AG04450 (cell line): ENCODE measurements at regions not wholly inside any gene's neighbourhood (a gene's known extent, or its start where the extent isn't known, plus 50 kb on each side); places are given as distances from the start of the nearest gene placed in this dataset.

Source experiments
- CTCF ChIA-PET: fragments of 300-600, 350-600 bp; formaldehyde crosslinking; extraction: SDS; loops from one replicate; lab custom pipeline; 2022; ENCODE audit warnings: antibody characterized with exemption, inconsistent platforms; lab: Charles Lee
- POLR2A ChIA-PET: fragments of 350-600 bp; formaldehyde crosslinking; extraction: SDS; loops from one replicate; lab custom pipeline; 2021; ENCODE audit warnings: antibody characterized with exemption, inconsistent platforms; lab: Yijun Ruan, JAX
- DNase-seq: peaks from one replicate; pipeline ENCODE4 v3.0.0-alpha.2; 2011; ENCODE audit warnings: low read depth, low spot score
- H3K27ac ChIP-seq: one replicate; pipeline ENCODE4 v1.5.1; 2012; ENCODE audit warnings: low read depth, low read length, control low read depth
- H3K27me3 ChIP-seq: one replicate; pipeline ENCODE4 v1.6.0; 2012; ENCODE audit warnings: low read length; ENCODE audit not compliant: control insufficient read depth, insufficient read depth
- H3K4me3 ChIP-seq: 2 replicates; pipeline ENCODE4 v1.5.1; 2011; ENCODE audit warnings: mild to moderate bottlenecking, low read depth, low read length, control low read depth
- H3K9me3 ChIP-seq: 2 replicates; pipeline ENCODE4 v1.5.1; 2012; ENCODE audit warnings: low read length; ENCODE audit not compliant: control insufficient read depth, insufficient read depth
- TF ChIP-seq, protein P1 (sequence below): IDR thresholded peaks from 2 replicates; pipeline ENCODE4 v1.5.1; 2011; ENCODE audit warnings: low read depth, low read length, control low read depth, inconsistent platforms

DNA sequence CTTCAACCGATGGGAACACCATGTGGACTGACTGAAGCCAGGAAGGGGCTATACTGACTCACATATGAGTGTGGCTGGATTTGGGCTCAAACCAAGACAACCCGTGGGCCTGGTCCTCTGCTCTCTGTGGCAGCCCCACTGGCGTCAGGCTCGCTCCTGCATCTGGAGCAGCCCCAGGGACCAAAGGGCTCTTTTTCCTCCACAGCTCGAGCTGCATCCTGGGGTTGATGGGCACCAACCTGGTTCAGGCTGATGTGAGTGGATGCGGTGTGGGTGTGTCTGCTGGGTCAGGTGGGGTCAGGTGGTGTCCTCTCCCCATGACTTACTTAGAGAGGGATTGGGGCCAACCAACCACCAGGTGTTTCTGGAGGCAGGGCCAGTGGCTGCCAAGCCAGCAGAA, 303.0 kb upstream of the AJAP1 start:
- CTCF ChIA-PET: no interaction called here
- Histone ChIP-seq H3K27ac (no peak overlapping the region), H3K27me3 (no peaks in the 10 kb centered on the region), H3K9me3 (peaks cover 69% of the 10 kb centered on the region), H3K4me3 (no peak overlapping the region)
- POLR2A ChIA-PET: no interaction called here
- TF ChIP-seq, protein P1, sequence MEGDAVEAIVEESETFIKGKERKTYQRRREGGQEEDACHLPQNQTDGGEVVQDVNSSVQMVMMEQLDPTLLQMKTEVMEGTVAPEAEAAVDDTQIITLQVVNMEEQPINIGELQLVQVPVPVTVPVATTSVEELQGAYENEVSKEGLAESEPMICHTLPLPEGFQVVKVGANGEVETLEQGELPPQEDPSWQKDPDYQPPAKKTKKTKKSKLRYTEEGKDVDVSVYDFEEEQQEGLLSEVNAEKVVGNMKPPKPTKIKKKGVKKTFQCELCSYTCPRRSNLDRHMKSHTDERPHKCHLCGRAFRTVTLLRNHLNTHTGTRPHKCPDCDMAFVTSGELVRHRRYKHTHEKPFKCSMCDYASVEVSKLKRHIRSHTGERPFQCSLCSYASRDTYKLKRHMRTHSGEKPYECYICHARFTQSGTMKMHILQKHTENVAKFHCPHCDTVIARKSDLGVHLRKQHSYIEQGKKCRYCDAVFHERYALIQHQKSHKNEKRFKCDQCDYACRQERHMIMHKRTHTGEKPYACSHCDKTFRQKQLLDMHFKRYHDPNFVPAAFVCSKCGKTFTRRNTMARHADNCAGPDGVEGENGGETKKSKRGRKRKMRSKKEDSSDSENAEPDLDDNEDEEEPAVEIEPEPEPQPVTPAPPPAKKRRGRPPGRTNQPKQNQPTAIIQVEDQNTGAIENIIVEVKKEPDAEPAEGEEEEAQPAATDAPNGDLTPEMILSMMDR: no peak
- no peak for DNase-seq

DNA sequence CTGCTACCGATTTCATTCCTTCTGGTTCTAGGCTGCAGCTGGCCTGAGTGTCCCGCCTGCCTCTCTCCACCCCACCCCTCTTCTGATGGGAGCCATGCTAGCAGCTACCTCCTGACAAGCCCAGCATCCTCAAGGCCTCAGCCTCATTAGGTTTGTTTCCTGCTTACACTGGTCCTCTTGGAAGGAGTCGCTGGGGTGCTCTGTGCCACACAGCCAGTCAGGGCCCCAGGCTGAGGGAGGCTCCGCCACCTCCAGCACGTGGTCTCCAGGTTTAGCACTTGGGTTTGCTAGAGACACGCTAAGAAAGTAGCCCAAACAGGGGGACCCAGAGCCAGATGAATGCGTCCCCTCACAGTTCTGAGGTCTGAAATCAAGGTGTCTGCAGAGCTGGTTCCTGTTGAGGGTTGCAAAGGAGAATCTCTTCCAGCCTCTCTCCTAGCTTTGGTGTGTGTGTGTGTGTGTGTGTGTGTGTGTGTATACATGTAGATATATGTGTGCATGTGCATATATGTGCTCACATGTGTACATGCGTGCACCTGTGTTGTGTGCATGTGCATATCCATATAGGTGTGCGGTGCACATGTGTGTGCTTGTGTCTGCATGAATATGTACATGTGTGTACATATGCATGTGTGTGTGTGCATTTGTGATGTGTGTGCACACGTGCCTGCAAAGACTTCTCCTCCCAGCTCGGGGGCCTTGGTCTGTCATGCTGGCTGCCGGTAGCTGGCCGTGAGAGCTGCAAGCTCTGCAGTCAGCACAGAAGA, 301.1 kb upstream of the AJAP1 start:
- no peak overlapping the region for H3K4me3 ChIP-seq
- no peak overlapping the region for H3K27ac ChIP-seq
- no peak for DNase-seq
- H3K9me3 ChIP-seq: peaks cover 84% of the 10 kb centered on the region
- CTCF ChIA-PET: no interaction called here
- no peaks in the 10 kb centered on the region for H3K27me3 ChIP-seq
- POLR2A ChIA-PET: no interaction called here
- TF ChIP-seq, protein P1: no peak

DNA sequence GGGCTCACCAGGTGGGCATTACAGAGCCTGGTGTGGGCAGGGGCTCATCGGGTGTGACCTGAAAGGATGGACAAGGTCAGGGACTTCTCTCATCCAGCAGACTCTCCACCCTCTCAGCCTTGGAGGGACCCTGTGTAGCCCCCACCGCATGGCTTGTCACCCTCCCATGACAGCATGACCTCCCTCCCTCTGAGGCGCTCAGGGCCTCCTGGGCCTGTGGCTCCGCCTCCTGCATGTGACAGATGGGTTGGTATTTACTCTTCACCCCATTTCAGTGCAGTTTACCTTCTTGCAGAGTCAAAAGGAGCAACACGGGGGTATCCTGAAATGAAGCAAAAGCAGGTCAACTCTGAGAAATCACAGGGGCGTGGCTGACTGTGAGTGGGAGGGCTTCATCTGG, 298.6 kb upstream of the AJAP1 start:
- Histone ChIP-seq H3K9me3 (peaks cover 91% of the 10 kb centered on the region), H3K27ac (no peak overlapping the region), H3K4me3 (no peak overlapping the region), H3K27me3 (no peaks in the 10 kb centered on the region)
- CTCF ChIA-PET: no interaction called here
- TF ChIP-seq, protein P1: no peak
- no peak for DNase-seq
- POLR2A ChIA-PET: no interaction called here

DNA sequence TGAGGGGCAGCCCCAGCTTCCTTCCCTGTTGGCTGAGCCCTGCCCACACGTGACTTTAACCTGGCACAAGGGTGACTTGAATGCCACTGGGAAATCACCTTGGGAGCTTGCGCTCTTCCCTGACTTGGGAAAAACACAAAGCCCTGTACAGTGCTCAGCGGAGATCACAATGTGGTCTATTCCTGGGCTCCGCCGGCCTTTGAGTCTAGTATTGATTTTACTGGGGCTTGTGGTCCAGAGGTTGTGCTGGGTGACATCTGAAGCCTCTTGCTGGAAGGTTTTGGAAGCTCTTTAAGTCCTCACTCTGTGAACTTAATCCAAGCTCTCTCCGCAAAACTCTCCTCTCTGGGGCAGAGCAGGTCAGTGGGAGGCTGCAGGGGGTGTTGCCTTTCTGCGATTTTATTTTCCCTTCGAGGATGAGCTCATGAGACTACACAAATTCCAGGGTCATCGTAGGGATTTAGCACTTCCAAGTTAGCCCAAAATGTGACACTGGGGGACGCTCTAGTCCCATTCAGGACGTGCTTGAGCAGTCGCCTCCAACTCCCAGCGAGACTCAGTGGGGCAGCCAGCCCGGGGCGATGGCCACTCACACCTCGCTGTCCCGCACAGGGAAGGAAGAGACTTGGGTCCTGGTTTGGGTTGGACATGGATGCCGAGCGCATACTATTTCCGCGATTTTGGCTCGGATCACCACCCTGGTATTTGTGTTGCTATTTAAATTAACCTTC, 291.9 kb upstream of the AJAP1 start:
- H3K9me3 ChIP-seq: peaks cover 82% of the 10 kb centered on the region
- no peak overlapping the region for H3K27ac ChIP-seq
- POLR2A ChIA-PET: no interaction called here
- TF ChIP-seq, protein P1: no peak
- no peaks in the 10 kb centered on the region for H3K27me3 ChIP-seq
- H3K4me3 ChIP-seq: no peak overlapping the region
- CTCF ChIA-PET: no interaction called here
- DNase-seq: no peak

DNA sequence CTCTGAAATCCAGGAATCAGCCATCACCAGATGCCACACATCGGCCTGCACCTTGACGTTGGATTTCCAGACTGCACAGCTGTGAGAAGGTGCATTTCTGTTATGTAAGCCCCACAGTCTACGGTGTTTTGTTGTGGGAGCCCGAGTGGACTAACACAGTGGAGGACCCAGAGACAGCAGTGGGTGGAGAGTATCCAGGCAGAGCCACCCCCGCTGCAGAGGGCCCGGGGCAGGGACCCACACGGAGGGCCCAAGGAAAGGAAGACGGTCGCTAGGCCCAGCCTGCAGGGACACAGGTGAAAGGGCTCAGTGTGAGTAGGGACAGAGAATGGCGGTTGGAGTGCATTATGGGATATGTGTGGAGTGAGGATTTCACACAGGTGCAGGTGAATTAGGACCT, 288.3 kb upstream of the AJAP1 start:
- H3K27ac ChIP-seq: no peak overlapping the region
- POLR2A ChIA-PET: no interaction called here
- no peak overlapping the region for H3K4me3 ChIP-seq
- H3K9me3 ChIP-seq: peaks cover 59% of the 10 kb centered on the region
- no peaks in the 10 kb centered on the region for H3K27me3 ChIP-seq
- TF ChIP-seq, protein P1: no peak
- DNase-seq: no peak
- CTCF ChIA-PET: no interaction called here
